Stimulated activated naive B cell treated with anti-CD40 and anti-IgM and Interleukin-4, amounts not matched to agents 10 μg/mL and 1 μg/mL and 100 μg/mL, for 72 hours (primary cell): ENCODE measurements at regions not wholly inside any gene's neighbourhood (a gene's known extent, or its start where the extent isn't known, plus 50 kb on each side); places are given as distances from the start of the nearest gene placed in this dataset.
A peak's percentile ranks its signal among the peaks of the same experiment; 100 is the strongest.

Experiments
- ATAC-seq, 2 donors: fragments of 150-1000 bp; cut with Tn5 transposase; replicated peaks; 2 replicates each; pipeline ENCODE4 v1.10.0; 2021; ENCODE audit warnings: moderate library complexity in 1 of 2
- DNase-seq: peaks from one replicate; pipeline ENCODE4 v3.0.0; 2021
- H3K27ac Mint-ChIP-seq: one replicate; pipeline ENCODE4 v1.8.0; 2022; ENCODE audit warnings: mild to moderate bottlenecking, mixed read lengths
- H3K27me3 Mint-ChIP-seq, 2 donors: one replicate each; pipeline ENCODE4 v1.8.0; 2022; ENCODE audit warnings: mixed read lengths in 2 of 2
- H3K36me3 Mint-ChIP-seq, 2 donors: one replicate each; pipeline ENCODE4 v1.8.0; 2022; ENCODE audit warnings: mixed read lengths in 2 of 2, mild to moderate bottlenecking in 1 of 2
- H3K4me1 Mint-ChIP-seq, 2 donors: one replicate each; pipeline ENCODE4 v1.8.0; 2022; ENCODE audit warnings: mixed read lengths in 2 of 2, mild to moderate bottlenecking in 1 of 2
- H3K4me3 Mint-ChIP-seq, 2 donors: one replicate each; pipeline ENCODE4 v1.8.0; 2022; ENCODE audit warnings: mild to moderate bottlenecking in 2 of 2, mixed read lengths in 2 of 2, moderate library complexity in 1 of 2
- H3K9me3 Mint-ChIP-seq, 2 donors: one replicate each; pipeline ENCODE4 v1.8.0; 2022; ENCODE audit warnings: mixed read lengths in 2 of 2, mild to moderate bottlenecking in 1 of 2

DNA sequence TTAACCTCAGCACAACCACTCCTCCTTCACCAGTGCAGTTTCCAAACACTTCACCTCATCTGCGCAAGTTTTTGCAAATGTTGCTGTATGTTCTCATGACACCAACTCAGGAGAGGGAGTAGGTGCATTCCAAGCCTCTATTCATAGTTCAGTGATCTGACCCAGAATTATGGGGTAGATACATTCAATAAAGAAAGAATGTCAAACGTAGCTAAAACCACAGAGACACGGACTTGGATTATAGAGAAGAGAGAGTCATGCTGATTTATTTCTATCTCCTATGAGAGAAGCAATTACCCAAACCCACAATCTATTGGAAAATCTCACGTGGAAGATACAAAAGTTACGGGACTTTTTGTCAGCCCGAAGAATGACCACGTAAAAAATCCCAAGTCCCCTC, 1006.0 kb upstream of the TMEM132C start:
- DNase-seq (no peak), ATAC-seq (no peak)
- Mint-ChIP-seq H3K27me3 (no peaks in the 10 kb centered on the region), H3K27ac (no peak overlapping the region), H3K4me1 (no peaks in the 10 kb centered on the region), H3K9me3 (peaks cover 5 to 7% of the 10 kb centered on the region in 2 donors), H3K4me3 (no peak overlapping the region), H3K36me3 (no peaks in the 10 kb centered on the region)

DNA sequence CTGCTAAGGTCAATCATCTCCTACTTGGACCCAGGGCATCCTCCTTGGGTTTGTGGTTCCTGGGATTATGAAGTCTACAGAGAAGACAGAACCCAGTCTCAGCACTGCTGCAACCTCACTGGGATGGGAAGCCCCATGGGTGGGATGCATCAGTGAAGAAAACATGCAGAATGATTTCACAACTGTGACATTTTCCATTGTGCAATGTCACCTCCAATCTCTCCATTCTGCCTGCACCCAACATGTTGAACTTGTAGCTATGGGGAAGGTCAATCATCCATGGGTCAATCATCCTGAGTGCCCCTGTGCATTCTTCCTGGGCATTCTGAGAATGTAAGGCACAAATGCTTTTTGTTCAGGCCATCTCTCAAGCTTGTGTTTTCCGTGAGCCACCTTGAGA, 1004.4 kb upstream of the TMEM132C start:
- Mint-ChIP-seq H3K4me3 (no peak overlapping the region), H3K27me3 (no peaks in the 10 kb centered on the region), H3K36me3 (no peaks in the 10 kb centered on the region), H3K27ac (no peak overlapping the region), H3K4me1 (no peaks in the 10 kb centered on the region), H3K9me3 (peaks cover 8 to 12% of the 10 kb centered on the region in 2 donors)
- ATAC-seq (no peak), DNase-seq (no peak)

DNA sequence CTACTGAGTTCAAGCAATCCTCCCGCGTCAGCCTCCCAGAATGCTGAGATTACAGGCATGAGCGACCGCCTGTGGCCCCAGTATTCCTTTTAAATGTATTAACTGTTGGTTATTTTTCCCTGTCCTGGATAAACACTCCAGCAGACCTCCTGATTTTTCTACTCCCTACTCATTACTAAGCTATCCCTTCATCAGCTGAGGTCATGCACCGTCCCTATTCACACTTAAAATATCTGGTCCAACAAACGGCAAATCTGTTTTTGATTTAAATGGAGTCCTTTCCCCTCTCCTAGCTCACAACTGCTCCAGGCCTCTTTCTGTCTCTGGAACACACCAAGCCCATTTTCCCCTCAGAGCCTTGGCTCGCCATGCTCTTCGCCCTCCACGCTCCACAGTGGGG, 1003.3 kb upstream of the TMEM132C start:
- Mint-ChIP-seq H3K4me1 (no peaks in the 10 kb centered on the region), H3K36me3 (no peaks in the 10 kb centered on the region), H3K27me3 (no peaks in the 10 kb centered on the region), H3K27ac (no peak overlapping the region), H3K4me3 (no peak overlapping the region), H3K9me3 (peaks cover 8 to 12% of the 10 kb centered on the region in 2 donors)
- no peak for ATAC-seq
- DNase-seq, result no peak

DNA sequence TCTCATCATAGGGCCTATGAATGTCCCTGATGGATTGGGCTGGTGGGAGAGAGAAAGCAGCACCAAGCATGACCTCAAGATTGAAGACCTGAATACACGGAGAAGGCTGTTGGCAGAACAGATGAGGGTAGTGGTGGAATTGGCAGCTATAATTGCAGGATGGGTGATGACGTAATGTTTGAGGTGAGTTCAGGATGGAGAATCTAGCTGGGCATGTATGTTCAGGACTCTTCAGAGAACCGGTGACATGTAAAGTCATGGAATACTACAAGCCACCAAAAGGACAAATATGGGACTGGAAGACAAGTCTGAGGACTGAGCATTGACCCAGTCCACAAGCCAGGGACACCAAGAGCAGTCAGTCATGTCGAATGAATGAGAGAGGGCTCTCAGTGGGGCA, 999.8 kb upstream of the TMEM132C start:
- H3K27me3 Mint-ChIP-seq, result no peaks in the 10 kb centered on the region
- ATAC-seq (no peak), DNase-seq (no peak)
- H3K9me3 Mint-ChIP-seq, result peaks cover 6 to 12% of the 10 kb centered on the region in 2 donors
- H3K4me3 Mint-ChIP-seq, result no peak overlapping the region
- H3K4me1 Mint-ChIP-seq, result no peaks in the 10 kb centered on the region
- no peaks in the 10 kb centered on the region for H3K36me3 Mint-ChIP-seq
- H3K27ac Mint-ChIP-seq, result no peak overlapping the region

DNA sequence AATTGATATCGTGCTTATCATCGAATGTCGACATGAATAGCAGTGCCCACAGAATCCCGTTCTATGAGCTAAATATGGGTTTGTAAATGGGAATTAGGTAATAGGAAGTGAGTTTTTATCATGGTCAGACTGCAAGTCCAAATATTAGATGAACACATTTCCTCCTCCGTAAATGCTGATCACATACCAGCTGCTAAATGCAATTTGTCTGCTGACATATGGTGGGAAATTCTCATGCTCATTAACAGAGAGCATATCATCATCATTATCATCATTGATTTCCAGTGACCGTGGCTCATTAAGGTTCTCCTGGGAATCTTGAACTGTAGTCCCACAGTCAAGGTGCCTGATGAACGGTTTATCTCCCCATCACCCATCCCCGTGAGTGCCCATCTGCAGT, 998.8 kb upstream of the TMEM132C start:
- no peak overlapping the region for H3K4me3 Mint-ChIP-seq
- DNase-seq, result no peak
- H3K4me1 Mint-ChIP-seq, result no peaks in the 10 kb centered on the region
- no peaks in the 10 kb centered on the region for H3K36me3 Mint-ChIP-seq
- H3K27ac Mint-ChIP-seq, result no peak overlapping the region
- no peaks in the 10 kb centered on the region for H3K27me3 Mint-ChIP-seq
- no peak for ATAC-seq
- peaks cover 8 to 12% of the 10 kb centered on the region in 2 donors for H3K9me3 Mint-ChIP-seq

DNA sequence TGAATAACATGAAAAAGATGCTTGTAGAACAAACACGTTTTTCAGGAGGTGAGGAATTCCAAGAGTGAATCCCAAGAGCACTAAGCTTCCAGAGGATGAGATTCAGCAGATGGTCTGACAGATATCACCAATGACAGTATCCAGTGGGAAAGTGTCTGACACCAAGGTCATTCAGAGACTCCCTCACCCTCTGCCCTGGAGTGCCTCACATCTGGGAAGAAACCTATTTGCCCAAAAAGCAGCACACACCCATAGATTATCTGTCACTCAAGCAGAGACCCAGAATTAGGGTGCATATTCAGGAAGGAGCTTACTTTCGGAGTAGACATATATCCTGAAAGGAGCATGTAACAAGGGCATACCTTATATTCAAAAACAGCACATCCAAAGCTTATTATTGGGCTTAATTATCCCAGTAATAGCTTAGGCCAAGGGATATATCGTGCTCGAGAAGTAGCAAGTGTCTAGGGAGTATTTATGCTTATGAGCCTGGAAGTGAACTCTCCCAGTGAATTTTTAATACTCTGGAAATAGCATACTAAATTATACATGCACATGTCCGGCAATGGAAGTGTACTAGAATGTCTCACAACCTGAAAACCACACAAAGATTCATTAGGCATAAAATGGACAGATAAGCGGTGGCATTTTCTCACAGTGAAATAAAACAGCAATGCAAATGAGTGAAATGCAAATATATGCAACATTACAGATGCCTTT, 998.1 kb upstream of the TMEM132C start:
- no peak for ATAC-seq
- Mint-ChIP-seq H3K9me3 (peaks cover 5 to 9% of the 10 kb centered on the region in 2 donors), H3K4me3 (no peak overlapping the region), H3K36me3 (no peaks in the 10 kb centered on the region), H3K4me1 (no peaks in the 10 kb centered on the region), H3K27me3 (no peaks in the 10 kb centered on the region), H3K27ac (no peak overlapping the region)
- no peak for DNase-seq

DNA sequence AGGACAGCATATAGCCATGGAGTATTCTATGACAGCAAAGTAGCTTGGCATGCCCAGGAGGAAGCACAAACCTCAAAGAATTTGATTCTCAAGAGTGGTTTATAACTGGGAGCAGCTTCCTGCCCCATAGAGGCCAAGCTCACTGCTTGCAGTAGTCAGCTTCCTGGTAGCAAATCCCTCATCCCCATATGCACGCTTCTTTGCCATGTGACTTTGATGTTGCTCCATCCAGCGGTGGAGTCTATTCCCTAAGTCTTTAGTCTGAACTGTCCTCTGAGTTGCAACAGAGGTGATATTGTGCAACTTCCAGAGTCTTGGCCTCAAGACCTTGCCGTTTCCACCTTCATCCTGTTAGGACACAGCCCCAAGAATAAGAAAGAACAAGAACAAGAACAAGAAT, 996.8 kb upstream of the TMEM132C start:
- Mint-ChIP-seq H3K4me1 (no peaks in the 10 kb centered on the region), H3K36me3 (no peaks in the 10 kb centered on the region), H3K27ac (no peak overlapping the region), H3K9me3 (peaks cover 5 to 7% of the 10 kb centered on the region in 2 donors), H3K4me3 (no peak overlapping the region), H3K27me3 (no peaks in the 10 kb centered on the region)
- DNase-seq (no peak), ATAC-seq (no peak)

DNA sequence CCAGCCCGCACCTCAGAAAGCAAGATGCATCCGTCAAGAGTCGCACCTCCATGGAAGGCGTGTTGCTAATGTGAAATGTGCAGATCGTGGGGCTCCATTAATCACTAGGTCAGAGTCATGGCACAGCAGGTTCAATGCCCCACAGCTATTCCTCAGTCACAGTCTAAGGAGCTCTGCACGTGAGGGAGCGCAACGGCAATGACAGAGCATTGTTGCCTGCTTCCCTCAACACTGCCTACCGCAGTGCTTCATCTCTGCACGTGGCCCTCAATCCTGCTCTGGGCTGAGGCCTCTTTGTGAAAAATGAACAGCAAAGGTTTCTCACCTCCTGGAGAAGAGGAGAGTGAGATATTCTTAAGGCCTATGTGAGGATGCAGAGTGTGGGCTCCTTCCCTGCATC, 995.2 kb upstream of the TMEM132C start:
- H3K27me3 Mint-ChIP-seq, result no peaks in the 10 kb centered on the region
- no peak overlapping the region for H3K27ac Mint-ChIP-seq
- ATAC-seq (no peak), DNase-seq (no peak)
- no peaks in the 10 kb centered on the region for H3K4me1 Mint-ChIP-seq
- no peak overlapping the region for H3K4me3 Mint-ChIP-seq
- H3K36me3 Mint-ChIP-seq, result no peaks in the 10 kb centered on the region
- peaks cover 2 to 8% of the 10 kb centered on the region in 2 donors for H3K9me3 Mint-ChIP-seq

DNA sequence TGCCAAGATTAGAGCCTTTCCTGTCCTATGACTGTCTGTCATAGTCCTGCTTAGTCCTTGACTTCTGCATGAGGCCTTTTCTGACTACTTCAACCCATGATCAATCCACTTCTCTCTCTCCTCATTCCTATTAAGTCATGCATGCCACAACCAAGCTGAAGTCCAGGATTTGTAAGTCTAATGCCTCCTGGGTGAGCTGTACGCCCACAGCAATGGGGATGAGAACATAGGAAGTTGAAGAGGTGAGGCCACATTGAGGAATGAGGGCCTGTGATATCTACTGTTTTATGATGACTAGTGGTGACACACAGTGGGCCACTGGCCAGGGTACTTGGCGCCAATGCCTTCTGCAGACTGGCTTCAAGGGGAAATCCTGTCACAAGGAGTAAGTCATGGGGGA, 994.1 kb upstream of the TMEM132C start:
- no peak for DNase-seq
- no peaks in the 10 kb centered on the region for H3K36me3 Mint-ChIP-seq

DNA sequence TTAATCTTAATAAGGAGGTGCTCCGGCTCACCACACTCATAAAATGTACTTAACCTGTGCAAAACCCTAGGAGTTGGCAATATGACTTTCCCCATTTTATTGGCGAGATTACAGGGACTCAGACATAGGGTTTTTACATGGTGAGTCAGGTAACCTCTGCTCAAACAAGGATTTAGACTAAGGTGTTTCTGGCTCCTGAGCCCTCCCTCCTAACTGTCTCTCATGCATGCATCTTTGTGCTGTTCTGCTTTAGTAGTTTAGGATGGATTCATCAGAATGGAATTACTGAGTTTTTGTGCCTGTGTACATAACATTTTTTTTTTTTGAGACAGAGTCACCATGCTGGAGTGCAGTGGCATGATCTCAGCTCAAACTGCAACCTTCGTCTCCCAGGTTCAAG, 993.3 kb upstream of the TMEM132C start:
- Mint-ChIP-seq H3K27ac (no peak overlapping the region), H3K27me3 (no peaks in the 10 kb centered on the region), H3K9me3 (peaks cover 0 to 9% of the 10 kb centered on the region in 2 donors), H3K36me3 (no peaks in the 10 kb centered on the region), H3K4me3 (no peak overlapping the region), H3K4me1 (peaks cover 0 to 5% of the 10 kb centered on the region in 2 donors)
- ATAC-seq (no peak), DNase-seq (no peak)

More for the DNA sequence above, 994.1 kb upstream of the TMEM132C start:
- H3K4me1 Mint-ChIP-seq, result peaks cover 0 to 4% of the 10 kb centered on the region in 2 donors
- peaks cover 0 to 9% of the 10 kb centered on the region in 2 donors for H3K9me3 Mint-ChIP-seq
- no peak overlapping the region for H3K4me3 Mint-ChIP-seq
- H3K27me3 Mint-ChIP-seq, result no peaks in the 10 kb centered on the region
- no peak overlapping the region for H3K27ac Mint-ChIP-seq
- ATAC-seq, result no peak

DNA sequence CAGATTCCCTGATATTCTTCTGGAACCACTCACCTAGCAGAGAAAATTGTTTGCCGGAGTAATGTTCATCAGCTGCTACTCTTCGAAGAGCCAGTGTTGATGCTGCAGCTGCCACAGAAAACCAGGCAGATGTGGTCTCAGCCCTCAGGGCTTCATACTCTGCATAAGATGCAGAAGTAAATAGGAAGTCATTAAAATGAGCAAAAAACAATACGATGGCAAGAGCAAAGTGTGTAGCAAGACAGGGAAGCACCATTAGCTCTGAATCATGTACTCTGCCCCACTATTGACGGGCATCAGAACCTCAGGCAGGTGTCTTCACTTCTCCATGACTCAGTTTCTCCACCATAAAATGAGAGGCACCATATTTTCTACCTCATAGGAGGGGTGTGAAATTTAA, 991.6 kb upstream of the TMEM132C start:
- H3K27ac Mint-ChIP-seq, result no peak overlapping the region

DNA sequence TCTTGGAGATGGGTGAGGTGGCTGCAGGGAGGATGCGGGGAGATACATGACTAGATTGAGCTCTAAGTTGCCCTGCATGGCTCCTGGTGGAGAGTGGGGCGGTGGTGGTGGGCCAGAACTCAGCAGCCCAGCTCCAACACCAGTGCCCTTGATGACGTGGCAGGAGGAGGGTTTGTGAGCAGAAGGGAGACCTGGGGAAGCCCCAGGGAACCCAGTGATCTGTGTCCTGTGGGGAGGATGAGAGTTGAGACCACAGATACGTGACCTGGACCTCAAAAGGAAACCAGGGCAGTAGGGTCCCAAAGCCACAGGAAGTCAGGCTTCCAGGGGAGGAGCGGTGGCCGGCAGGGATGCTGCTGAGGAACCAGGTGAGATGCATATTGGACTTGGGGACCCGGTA, 989.1 kb upstream of the TMEM132C start:
- DNase-seq, result no peak
- peaks cover 7 to 9% of the 10 kb centered on the region in 2 donors for H3K27me3 Mint-ChIP-seq
- no peak overlapping the region for H3K27ac Mint-ChIP-seq
- peak; percentile 39 to 54 for ATAC-seq
- no peaks in the 10 kb centered on the region for H3K36me3 Mint-ChIP-seq
- peaks cover 4 to 11% of the 10 kb centered on the region in 2 donors for H3K9me3 Mint-ChIP-seq
- H3K4me3 Mint-ChIP-seq, result no peak overlapping the region
- H3K4me1 Mint-ChIP-seq, result peaks cover 2 to 13% of the 10 kb centered on the region in 2 donors

More for the DNA sequence above, 991.6 kb upstream of the TMEM132C start:
- peaks cover 2 to 11% of the 10 kb centered on the region in 2 donors for H3K9me3 Mint-ChIP-seq
- H3K27me3 Mint-ChIP-seq, result peaks cover 2 to 3% of the 10 kb centered on the region in 2 donors
- no peaks in the 10 kb centered on the region for H3K36me3 Mint-ChIP-seq
- ATAC-seq (no peak), DNase-seq (no peak)
- H3K4me3 Mint-ChIP-seq, result no peak overlapping the region
- H3K4me1 Mint-ChIP-seq, result peaks cover under 1 to 8% of the 10 kb centered on the region in 2 donors

DNA sequence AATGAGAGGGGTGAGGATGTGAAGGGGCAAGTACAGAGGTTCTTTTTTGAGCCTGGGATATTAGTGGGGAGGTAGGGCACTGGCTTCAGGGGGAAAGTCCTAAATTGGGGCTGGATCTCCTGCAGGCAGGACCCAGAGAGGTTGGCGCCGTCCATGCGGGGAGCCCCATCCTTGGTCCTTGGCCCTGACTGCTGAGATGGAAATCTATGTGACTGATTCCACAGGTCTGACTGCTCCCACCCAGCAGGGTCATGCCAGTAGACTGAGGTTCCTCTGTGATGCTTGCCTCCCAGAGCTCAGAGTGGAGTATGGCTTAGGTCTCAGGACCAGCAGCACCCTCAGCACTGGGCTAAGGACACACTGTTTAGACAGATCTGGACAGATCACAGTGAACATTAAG, 988.6 kb upstream of the TMEM132C start:
- Mint-ChIP-seq H3K4me1 (peaks cover 2 to 13% of the 10 kb centered on the region in 2 donors), H3K27me3 (peaks cover 7 to 9% of the 10 kb centered on the region in 2 donors), H3K9me3 (peaks cover 4 to 11% of the 10 kb centered on the region in 2 donors), H3K27ac (no peak overlapping the region), H3K4me3 (no peak overlapping the region), H3K36me3 (no peaks in the 10 kb centered on the region)
- DNase-seq, result no peak
- ATAC-seq, result no peak

DNA sequence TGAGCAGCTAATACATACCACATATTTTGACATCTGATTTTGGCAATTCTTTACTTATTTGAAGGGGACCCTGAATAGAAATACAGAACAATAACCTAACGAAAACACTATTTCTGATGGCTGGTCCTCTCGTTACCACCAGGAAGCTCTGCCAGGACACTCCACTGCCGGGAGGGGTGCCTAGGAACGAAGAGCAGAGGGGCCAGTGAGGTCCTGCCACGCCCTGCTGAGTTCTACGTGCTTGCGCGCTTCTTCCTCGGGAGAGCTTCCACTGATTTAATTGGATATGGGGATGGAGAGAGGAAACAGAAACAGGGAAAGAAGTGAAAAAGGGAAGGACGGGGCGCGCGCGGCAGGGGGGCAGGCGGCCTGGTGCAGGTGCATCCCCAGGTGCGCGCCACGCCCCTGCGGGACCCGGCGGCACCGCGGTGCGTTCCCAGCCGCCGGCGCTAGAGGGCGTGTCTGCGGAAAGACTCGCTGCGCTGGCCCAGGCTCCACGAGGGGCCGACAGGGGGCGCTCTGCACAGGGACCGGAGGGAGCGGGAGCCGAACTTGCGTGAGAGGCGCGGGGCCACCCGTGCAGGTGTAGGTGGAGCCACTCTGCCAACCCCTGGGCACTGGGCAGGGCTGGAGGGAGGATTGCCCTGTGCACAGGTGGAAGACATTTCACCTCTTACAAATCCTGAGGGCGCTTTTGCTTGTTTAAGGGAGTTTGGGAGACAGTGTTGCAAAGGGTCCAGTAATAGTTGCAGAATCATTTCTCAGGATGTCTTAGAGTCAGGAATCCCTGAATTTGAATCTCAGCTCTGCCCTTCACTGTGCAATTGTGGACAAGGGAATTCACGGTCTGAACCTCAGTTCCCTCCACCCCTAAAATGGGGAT, 986.3 kb upstream of the TMEM132C start:
- no peak overlapping the region for H3K27ac Mint-ChIP-seq
- peaks cover 4 to 11% of the 10 kb centered on the region in 2 donors for H3K9me3 Mint-ChIP-seq
- H3K27me3 Mint-ChIP-seq, result peaks cover 7 to 9% of the 10 kb centered on the region in 2 donors
- H3K4me3 Mint-ChIP-seq, result no peak overlapping the region
- ATAC-seq (peak; percentile 67 to 73), DNase-seq (peak; percentile 33)
- no peaks in the 10 kb centered on the region for H3K36me3 Mint-ChIP-seq
- peaks cover 2 to 13% of the 10 kb centered on the region in 2 donors for H3K4me1 Mint-ChIP-seq
